ENCODE measurements at regions not wholly inside any gene's neighbourhood (a gene's known extent, or its start where the extent isn't known, plus 50 kb on each side); places are given as distances from the start of the nearest gene placed in this dataset.
"Not testable (repeated sequence)": the region's sequence is repeated elsewhere in the genome, so short reads cannot be mapped to it uniquely, and the experiment has no call there.

GRCh38 chr9:74348777-74349176 is 148.4 kb upstream of the RORB start:
- no peak for DNase-seq (ENCODE audit: low read depth)

GRCh38 chr9:74355107-74355506 is 142.0 kb upstream of the RORB start:
- no peak for DNase-seq (ENCODE audit: low read depth)

GRCh38 chr9:74357577-74357976 is 139.6 kb upstream of the RORB start:
- no peak for DNase-seq (ENCODE audit: low read depth)

- DNase-seq (ENCODE audit: low read depth) = no peak
Measured at GRCh38 chr9:74358959-74359358, 138.2 kb upstream of the RORB start.

- no peak for DNase-seq (ENCODE audit: low read depth)
Measured at GRCh38 chr9:74361508-74361907, 135.6 kb upstream of the RORB start.

GRCh38 chr9:74362423-74362822 is 134.7 kb upstream of the RORB start:
- DNase-seq (ENCODE audit: low read depth) = no peak

GRCh38 chr9:74366111-74366510 is 131.0 kb upstream of the RORB start:
- no peak for DNase-seq (ENCODE audit: low read depth)

- no peak for DNase-seq (ENCODE audit: low read depth)
Measured at GRCh38 chr9:74369844-74370243, 127.3 kb upstream of the RORB start.

- DNase-seq (ENCODE audit: low read depth) = no peak
Measured at GRCh38 chr9:74373348-74373747, 123.8 kb upstream of the RORB start.

GRCh38 chr9:74379718-74380117 is 117.4 kb upstream of the RORB start:
- no peak for DNase-seq (ENCODE audit: low read depth)

GRCh38 chr9:74391816-74392215 is 105.3 kb upstream of the RORB start:
- DNase-seq (ENCODE audit: low read depth) = no peak

- DNase-seq (ENCODE audit: low read depth) = no peak
Measured at GRCh38 chr9:74403581-74403980, 93.6 kb upstream of the RORB start.

GRCh38 chr9:74404620-74405019 is 92.5 kb upstream of the RORB start:
- no peak for DNase-seq (ENCODE audit: low read depth)

GRCh38 chr9:74407166-74407565 is 90.0 kb upstream of the RORB start:
- no peak for DNase-seq (ENCODE audit: low read depth)

GRCh38 chr9:74412236-74412979 is 84.7 kb upstream of the RORB start:
- DNase-seq (ENCODE audit: low read depth) = no peak

GRCh38 chr9:74413876-74414275 is 83.3 kb upstream of the RORB start:
- DNase-seq (ENCODE audit: low read depth) = no peak

- no peak for DNase-seq (ENCODE audit: low read depth)
Measured at GRCh38 chr9:74414325-74414724, 82.8 kb upstream of the RORB start.

- no peak for DNase-seq (ENCODE audit: low read depth)
Measured at GRCh38 chr9:74415995-74416394, 81.1 kb upstream of the RORB start.

GRCh38 chr9:74424488-74424887 is 72.6 kb upstream of the RORB start:
- not testable (repeated sequence) for DNase-seq (ENCODE audit: low read depth)

GRCh38 chr9:74431467-74431866 is 65.7 kb upstream of the RORB start:
- no peak for DNase-seq (ENCODE audit: low read depth)

- no peak for DNase-seq (ENCODE audit: low read depth)
Measured at GRCh38 chr9:74443036-74443750, 53.9 kb upstream of the RORB start.

- DNase-seq (ENCODE audit: low read depth) = no peak
Measured at GRCh38 chr9:74444369-74444768, 52.8 kb upstream of the RORB start.
